ENCODE measurements at regions not wholly inside any gene's neighbourhood (a gene's known extent, or its start where the extent isn't known, plus 50 kb on each side); places are given as distances from the start of the nearest gene placed in this dataset.

DNA sequence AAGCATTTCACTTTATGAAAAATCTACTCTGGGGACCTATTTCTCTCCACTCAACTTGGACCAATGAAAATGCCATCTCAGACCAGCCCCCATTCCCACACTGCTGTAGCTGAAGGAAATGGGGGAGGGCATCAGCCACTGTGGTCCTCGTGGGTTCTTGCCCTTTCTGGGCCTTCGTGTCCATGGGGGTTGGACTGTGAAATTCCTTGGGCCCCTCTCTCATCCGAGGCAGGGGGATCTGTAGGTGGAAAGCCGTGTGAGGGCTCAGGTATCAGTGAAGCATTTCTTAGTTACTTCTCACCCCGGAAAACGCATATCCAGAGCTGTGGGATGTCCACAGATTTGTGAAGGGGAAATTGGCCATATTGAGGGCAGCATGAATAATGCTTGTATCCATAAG is 147.9 kb downstream of the CDC5L start:
- TF ChIP-seq RAD21 (conservative IDR thresholded peaks at IDR 0.05) (no peak), EP300 (conservative IDR thresholded peaks at IDR 0.05; ENCODE audit: poor library complexity, severe bottlenecking) (no peak), POLR2AphosphoS5 (IDR thresholded peaks at IDR 0.05) (no peak), SMC3 (conservative IDR thresholded peaks at IDR 0.05; ENCODE audit: poor library complexity) (no peak)

All from neural cell (in vitro differentiated cells).